ENCODE measurements at regions not wholly inside any gene's neighbourhood (a gene's known extent, or its start where the extent isn't known, plus 50 kb on each side); places are given as distances from the start of the nearest gene placed in this dataset.

GRCh38 chr10:23965880-23966279 lies 243.1 kb upstream of the KIAA1217 start:
- Histone ChIP-seq H3F3A (ENCODE audit: insufficient read depth, low read length, poor library complexity, severe bottlenecking) (no peaks in the 10 kb centered on the region), H3K79me2 (replicated peaks; ENCODE audit: insufficient read depth, low read length) (no peaks in the 10 kb centered on the region), H3K27ac (ENCODE audit: low read length) (no peak overlapping the region), H2AFZ (ENCODE audit: low read depth, low read length) (no peak overlapping the region), H3K9me2 (ENCODE audit: insufficient read depth, low read length) (no peaks in the 10 kb centered on the region), H3K9ac (ENCODE audit: low read length) (no peak overlapping the region), H3K4me3 (ENCODE audit: low read length) (no peak overlapping the region), H3K9me3 (ENCODE audit: low read length) (no peaks in the 10 kb centered on the region), H4K20me1 (ENCODE audit: insufficient read depth) (no peaks in the 10 kb centered on the region), H3K4me2 (ENCODE audit: low read length) (no peak overlapping the region), H3K36me3 (ENCODE audit: insufficient read depth, low read length) (no peaks in the 10 kb centered on the region), H3K27me3 (ENCODE audit: insufficient read depth, low read depth, low read length) (no peaks in the 10 kb centered on the region)
- TF ChIP-seq EP300 (conservative IDR thresholded peaks at IDR 0.05; ENCODE audit: poor library complexity, severe bottlenecking) (no peak), CTCF (IDR thresholded peaks at IDR 0.05; ENCODE audit: poor library complexity, severe bottlenecking) (no peak), REST (IDR thresholded peaks at IDR 0.05; ENCODE audit: borderline replicate concordance) (no peak), MXI1 (conservative IDR thresholded peaks at IDR 0.05; ENCODE audit: poor library complexity, severe bottlenecking) (no peak), RAD21 (conservative IDR thresholded peaks at IDR 0.05) (no peak), EZH2 (IDR thresholded peaks at IDR 0.05; ENCODE audit: borderline replicate concordance, insufficient read depth, low read length, poor library complexity, severe bottlenecking) (no peak), TAF1 (IDR thresholded peaks at IDR 0.05; ENCODE audit: low read depth) (no peak)

- Histone ChIP-seq H3K9me3 (ENCODE audit: low read length) (no peaks in the 10 kb centered on the region), H3K4me3 (ENCODE audit: low read length) (no peak overlapping the region), H3K9ac (ENCODE audit: low read length) (no peak overlapping the region), H3K27ac (ENCODE audit: low read length) (no peak overlapping the region), H2AFZ (ENCODE audit: low read depth, low read length) (no peak overlapping the region), H4K20me1 (ENCODE audit: insufficient read depth) (no peaks in the 10 kb centered on the region), H3K4me2 (ENCODE audit: low read length) (no peak overlapping the region), H3F3A (ENCODE audit: insufficient read depth, low read length, poor library complexity, severe bottlenecking) (no peaks in the 10 kb centered on the region), H3K9me2 (ENCODE audit: insufficient read depth, low read length) (no peaks in the 10 kb centered on the region), H3K36me3 (ENCODE audit: insufficient read depth, low read length) (no peaks in the 10 kb centered on the region), H3K27me3 (ENCODE audit: insufficient read depth, low read depth, low read length) (no peaks in the 10 kb centered on the region), H3K79me2 (replicated peaks; ENCODE audit: insufficient read depth, low read length) (no peaks in the 10 kb centered on the region)
- no peak for TF ChIP-seq TAF1 (IDR thresholded peaks at IDR 0.05; ENCODE audit: low read depth)
- TF ChIP-seq EP300 (conservative IDR thresholded peaks at IDR 0.05; ENCODE audit: poor library complexity, severe bottlenecking) = no peak
Measured at GRCh38 chr10:23966504-23967051, 242.4 kb upstream of the KIAA1217 start.

- no peak overlapping the region for H3K27ac ChIP-seq (ENCODE audit: low read length)
- H3K36me3 ChIP-seq (ENCODE audit: insufficient read depth, low read length) = no peaks in the 10 kb centered on the region
- no peak overlapping the region for H3K4me2 ChIP-seq (ENCODE audit: low read length)
- no peaks in the 10 kb centered on the region for H3K27me3 ChIP-seq (ENCODE audit: insufficient read depth, low read depth, low read length)
- no peaks in the 10 kb centered on the region for H4K20me1 ChIP-seq (ENCODE audit: insufficient read depth)
- no peak overlapping the region for H3K9ac ChIP-seq (ENCODE audit: low read length)
- H3K9me3 ChIP-seq (ENCODE audit: low read length) = no peaks in the 10 kb centered on the region
- H3K9me2 ChIP-seq (ENCODE audit: insufficient read depth, low read length) = no peaks in the 10 kb centered on the region
- TF ChIP-seq RAD21 (conservative IDR thresholded peaks at IDR 0.05) (no peak), SMC3 (conservative IDR thresholded peaks at IDR 0.05; ENCODE audit: poor library complexity) (no peak), REST (IDR thresholded peaks at IDR 0.05; ENCODE audit: borderline replicate concordance) (no peak), EP300 (conservative IDR thresholded peaks at IDR 0.05; ENCODE audit: poor library complexity, severe bottlenecking) (no peak), CTCF (IDR thresholded peaks at IDR 0.05; ENCODE audit: poor library complexity, severe bottlenecking) (no peak), EZH2 (IDR thresholded peaks at IDR 0.05; ENCODE audit: borderline replicate concordance, insufficient read depth, low read length, poor library complexity, severe bottlenecking) (no peak), POLR2AphosphoS5 (IDR thresholded peaks at IDR 0.05) (no peak), TAF1 (IDR thresholded peaks at IDR 0.05; ENCODE audit: low read depth) (no peak)
- no peak overlapping the region for H3K4me3 ChIP-seq (ENCODE audit: low read length)
- no peaks in the 10 kb centered on the region for H3F3A ChIP-seq (ENCODE audit: insufficient read depth, low read length, poor library complexity, severe bottlenecking)
- no peak overlapping the region for H2AFZ ChIP-seq (ENCODE audit: low read depth, low read length)
- no peaks in the 10 kb centered on the region for H3K79me2 ChIP-seq (replicated peaks; ENCODE audit: insufficient read depth, low read length)
Measured at GRCh38 chr10:23968301-23968700, 240.6 kb upstream of the KIAA1217 start.

Measured in neural cell (in vitro differentiated cells).